GM12874 (cell line): ENCODE measurements at regions not wholly inside any gene's neighbourhood (a gene's known extent, or its start where the extent isn't known, plus 50 kb on each side); places are given as distances from the start of the nearest gene placed in this dataset.

Experiments
- TF ChIP-seq, protein P1 (sequence below): IDR thresholded peaks from 2 replicates; pipeline ENCODE4 v1.5.1; 2011; ENCODE audit warnings: low read depth, mild to moderate bottlenecking, control low read depth, low read length, moderate library complexity; ENCODE audit not compliant: insufficient read depth

DNA sequence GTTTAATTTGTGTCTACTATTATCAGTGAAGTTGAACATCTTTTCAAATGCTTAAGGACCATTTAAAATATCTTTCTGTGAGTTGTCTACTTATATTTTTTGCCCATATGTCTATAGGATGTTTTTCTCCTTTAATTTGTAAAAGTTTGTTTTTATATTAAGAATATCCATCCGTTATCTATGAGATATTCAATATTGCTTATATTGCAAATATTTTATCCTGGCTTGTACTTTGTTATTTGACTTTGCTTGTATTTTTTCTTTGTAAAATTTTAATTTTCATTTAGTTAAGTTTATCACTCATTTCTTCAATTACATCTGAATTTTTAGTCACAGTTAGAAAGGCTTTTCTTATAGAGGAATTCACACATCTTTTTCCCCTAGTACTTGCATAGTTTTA lies 117.0 kb upstream of the MLIP start:
- TF ChIP-seq, protein P1, sequence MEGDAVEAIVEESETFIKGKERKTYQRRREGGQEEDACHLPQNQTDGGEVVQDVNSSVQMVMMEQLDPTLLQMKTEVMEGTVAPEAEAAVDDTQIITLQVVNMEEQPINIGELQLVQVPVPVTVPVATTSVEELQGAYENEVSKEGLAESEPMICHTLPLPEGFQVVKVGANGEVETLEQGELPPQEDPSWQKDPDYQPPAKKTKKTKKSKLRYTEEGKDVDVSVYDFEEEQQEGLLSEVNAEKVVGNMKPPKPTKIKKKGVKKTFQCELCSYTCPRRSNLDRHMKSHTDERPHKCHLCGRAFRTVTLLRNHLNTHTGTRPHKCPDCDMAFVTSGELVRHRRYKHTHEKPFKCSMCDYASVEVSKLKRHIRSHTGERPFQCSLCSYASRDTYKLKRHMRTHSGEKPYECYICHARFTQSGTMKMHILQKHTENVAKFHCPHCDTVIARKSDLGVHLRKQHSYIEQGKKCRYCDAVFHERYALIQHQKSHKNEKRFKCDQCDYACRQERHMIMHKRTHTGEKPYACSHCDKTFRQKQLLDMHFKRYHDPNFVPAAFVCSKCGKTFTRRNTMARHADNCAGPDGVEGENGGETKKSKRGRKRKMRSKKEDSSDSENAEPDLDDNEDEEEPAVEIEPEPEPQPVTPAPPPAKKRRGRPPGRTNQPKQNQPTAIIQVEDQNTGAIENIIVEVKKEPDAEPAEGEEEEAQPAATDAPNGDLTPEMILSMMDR, result no peak

DNA sequence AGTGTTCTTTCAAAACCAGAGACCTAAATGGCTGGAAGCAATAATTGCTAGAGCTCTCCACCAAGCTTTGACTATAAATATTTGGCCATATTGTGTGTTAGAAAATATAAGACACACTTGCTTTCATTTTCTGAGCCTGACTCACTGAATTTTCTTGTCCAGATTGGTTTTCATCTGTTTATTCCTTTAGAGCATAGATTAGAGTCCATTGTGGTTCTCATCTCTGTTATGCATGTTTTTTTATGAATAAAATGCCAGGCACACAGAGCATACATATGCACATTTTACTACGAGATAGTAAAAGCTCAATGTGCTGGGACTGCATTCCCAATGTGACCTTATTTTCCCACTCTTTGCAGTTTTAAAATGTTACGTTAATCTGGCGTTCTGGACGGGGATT lies 115.3 kb upstream of the MLIP start:
- TF ChIP-seq, protein P1, result no peak

DNA sequence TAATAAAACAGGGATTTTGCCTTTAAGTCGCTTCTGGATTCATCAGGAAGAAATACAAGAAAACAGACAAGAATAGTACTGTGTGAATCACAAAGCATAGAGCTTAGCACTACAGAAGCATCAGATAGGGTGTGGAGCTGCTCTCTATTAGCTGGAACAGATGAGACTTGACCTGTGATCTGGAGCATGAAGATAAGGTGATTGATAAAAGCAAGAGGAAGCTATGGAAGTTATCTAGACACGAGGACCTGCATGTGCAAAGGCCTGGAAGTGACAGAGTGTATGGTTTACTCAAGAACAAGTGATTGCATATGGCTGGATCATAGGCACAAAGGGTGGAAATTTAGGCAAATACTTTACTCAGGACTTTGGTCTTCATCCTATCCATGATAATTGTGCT lies 112.9 kb upstream of the MLIP start:
- TF ChIP-seq, protein P1, result no peak

DNA sequence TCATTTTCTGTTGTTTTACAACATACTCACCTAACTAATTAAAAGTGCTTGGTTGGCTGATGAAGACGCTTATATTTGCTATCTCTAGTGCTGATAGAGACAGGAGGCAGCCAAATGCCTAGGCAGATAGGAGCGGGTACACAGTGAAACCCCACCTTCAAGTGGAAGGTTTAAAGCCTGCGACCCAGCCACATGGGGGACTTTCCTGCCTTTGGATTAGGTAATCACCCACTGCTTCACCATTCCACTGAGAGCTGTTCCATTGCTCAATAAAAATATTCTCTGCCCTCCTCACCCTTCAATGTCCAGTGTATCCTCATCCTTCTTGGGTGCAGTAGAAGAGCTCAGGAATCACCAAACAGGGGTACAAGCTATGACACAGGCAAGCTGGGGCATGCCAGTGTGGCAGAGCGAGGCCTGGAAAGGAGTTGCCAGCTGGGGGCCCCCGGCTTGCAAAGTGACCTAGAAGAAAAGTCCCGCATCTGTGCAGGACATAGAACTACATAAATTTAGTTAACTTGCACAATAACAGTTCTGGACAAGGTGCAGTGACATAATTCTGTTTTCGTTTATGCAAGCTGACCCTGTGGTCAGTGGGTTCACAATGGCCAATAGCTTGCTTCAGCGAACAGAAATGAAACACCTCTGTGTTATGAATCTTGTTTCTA lies 112.0 kb upstream of the MLIP start:
- TF ChIP-seq, protein P1, result no peak

DNA sequence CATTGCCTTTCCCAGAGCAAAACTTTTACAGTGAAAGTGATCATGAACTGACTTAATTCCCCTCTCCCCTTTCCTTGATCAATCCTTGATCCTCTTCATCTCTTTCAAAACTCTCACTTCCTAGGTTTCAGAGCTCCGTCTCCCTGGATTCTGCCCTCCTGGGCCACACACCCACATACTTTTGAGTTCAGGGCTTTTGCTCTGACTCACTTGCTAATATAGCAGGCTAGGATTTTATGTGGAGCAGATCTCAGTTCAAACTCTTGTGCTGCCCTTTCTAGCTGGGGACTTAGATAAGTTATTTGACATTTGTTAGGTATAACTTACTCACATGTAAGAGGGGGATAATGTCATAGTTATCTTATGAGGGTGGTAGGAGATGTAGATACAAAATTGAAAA lies 109.1 kb upstream of the MLIP start:
- TF ChIP-seq, protein P1, result no peak

DNA sequence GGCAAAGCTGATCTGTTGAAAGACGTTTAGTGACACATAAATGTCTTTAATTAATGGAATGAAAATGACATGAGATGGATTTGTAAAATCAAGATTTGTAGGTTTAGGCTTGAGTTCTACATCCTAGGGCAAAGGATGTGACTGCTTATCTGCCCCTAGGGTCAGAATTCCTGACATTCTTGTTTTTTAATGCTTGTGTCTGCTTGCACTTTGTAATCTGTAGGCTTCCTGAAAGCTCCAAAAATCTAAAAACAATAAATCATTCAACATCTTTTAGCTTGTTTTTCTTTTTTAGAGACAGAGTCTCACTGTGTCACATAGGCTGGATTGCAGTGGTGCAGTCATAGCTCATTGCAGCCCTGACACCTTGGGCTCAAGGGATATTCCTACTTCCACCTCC lies 107.9 kb upstream of the MLIP start:
- TF ChIP-seq, protein P1, result no peak

DNA sequence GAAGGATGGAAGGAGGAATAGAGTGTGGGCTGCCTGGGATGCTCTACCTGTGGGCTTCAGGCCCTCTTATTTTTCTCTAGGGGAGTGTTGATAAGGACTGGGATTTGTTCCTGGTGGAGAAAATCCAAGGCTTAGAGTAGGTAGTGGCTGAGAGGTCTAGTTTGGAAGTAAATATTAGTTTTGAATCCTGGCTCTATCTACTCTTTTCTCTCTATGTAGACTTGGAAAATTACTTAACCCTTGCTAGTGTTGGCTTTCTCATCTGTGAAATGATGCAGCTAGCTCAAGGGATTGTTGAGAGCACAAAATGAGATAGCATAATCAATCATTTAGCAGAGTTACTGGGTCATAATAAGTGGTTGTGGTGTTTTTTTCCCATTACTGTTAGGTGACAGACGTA lies 102.7 kb upstream of the MLIP start:
- TF ChIP-seq, protein P1, result no peak

DNA sequence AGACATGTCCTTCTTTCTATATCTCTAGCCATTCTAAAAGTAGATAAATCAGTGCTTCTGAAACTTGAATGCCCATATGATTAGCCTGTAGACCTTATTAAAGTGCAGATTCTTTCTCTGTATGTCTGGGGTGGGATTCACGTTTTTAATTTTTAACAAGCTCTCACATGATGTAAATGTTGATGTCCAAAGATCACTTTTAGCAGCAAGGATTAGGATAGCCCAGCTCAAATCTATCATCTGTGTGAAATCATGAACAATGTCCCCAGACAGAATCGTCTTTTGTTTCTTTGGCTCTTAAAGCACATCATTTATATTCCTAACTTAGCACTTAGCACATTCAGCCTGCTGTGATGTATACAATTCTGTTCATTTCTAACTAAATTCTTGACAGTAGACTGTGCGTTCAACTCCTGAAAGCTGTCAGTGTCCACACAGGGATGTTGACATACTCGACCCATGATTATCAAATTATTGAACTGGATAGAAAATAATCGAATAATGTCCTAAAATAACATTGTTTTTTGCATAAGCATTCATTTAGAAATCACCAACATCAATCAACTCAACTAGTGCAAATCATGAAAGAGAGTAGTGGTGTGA lies 102.1 kb upstream of the MLIP start:
- TF ChIP-seq, protein P1, result no peak
